ENCODE measurements at regions not wholly inside any gene's neighbourhood (a gene's known extent, or its start where the extent isn't known, plus 50 kb on each side); places are given as distances from the start of the nearest gene placed in this dataset.
"Not testable (repeated sequence)": the region's sequence is repeated elsewhere in the genome, so short reads cannot be mapped to it uniquely, and the experiment has no call there.

- H3K9me3 ChIP-seq (replicated peaks) = no peaks in the 10 kb centered on the region
- TF ChIP-seq, protein P1, sequence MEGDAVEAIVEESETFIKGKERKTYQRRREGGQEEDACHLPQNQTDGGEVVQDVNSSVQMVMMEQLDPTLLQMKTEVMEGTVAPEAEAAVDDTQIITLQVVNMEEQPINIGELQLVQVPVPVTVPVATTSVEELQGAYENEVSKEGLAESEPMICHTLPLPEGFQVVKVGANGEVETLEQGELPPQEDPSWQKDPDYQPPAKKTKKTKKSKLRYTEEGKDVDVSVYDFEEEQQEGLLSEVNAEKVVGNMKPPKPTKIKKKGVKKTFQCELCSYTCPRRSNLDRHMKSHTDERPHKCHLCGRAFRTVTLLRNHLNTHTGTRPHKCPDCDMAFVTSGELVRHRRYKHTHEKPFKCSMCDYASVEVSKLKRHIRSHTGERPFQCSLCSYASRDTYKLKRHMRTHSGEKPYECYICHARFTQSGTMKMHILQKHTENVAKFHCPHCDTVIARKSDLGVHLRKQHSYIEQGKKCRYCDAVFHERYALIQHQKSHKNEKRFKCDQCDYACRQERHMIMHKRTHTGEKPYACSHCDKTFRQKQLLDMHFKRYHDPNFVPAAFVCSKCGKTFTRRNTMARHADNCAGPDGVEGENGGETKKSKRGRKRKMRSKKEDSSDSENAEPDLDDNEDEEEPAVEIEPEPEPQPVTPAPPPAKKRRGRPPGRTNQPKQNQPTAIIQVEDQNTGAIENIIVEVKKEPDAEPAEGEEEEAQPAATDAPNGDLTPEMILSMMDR (IDR thresholded peaks at IDR 0.05; ENCODE audit: borderline replicate concordance) = no peak
- intact Hi-C loops (cut with micrococcal nuclease) = no loop called here
- no peaks in the 10 kb centered on the region for H3K27me3 ChIP-seq (ENCODE audit: low read depth)
- H3K27ac ChIP-seq (replicated peaks) = no peak overlapping the region
- H3K4me1 ChIP-seq = peaks cover 13% of the 10 kb centered on the region
- H3K4me3 ChIP-seq = no peak overlapping the region
- no peaks in the 10 kb centered on the region for H3K36me3 ChIP-seq
- DNase-seq = no peak
Observed at GRCh38 chr5:136819526-136820302, 454.4 kb upstream of the TRPC7 start.

DNA sequence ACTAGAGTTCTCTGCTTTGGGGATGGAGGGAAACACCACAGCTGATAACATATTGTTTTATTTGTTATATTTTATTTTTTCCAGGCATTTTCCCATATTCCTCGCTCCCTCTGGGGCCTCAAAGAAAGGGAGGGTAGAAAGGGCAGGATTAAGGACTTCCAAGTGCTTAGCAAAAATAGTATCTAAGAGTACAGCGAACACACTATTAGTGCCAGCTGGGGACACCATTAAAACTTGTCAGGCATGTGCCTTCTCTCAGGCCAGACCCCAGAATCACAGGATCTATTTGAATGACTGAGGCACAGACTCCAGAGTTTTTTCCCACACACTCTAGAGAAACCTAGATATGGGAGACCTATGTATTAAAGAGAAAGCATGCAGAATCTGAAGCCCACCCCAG lies 451.0 kb upstream of the TRPC7 start:
- Histone ChIP-seq H3K4me3 (no peak overlapping the region), H3K27ac (replicated peaks) (no peak overlapping the region), H3K9me3 (replicated peaks) (no peaks in the 10 kb centered on the region), H3K36me3 (no peaks in the 10 kb centered on the region), H3K4me1 (peaks cover 22% of the 10 kb centered on the region), H3K27me3 (ENCODE audit: low read depth) (no peaks in the 10 kb centered on the region)
- DNase-seq = no peak
- intact Hi-C loops (cut with micrococcal nuclease) = no loop called here
- TF ChIP-seq, protein P1 (IDR thresholded peaks at IDR 0.05; ENCODE audit: borderline replicate concordance) = no peak

GRCh38 chr5:136814619-136815378 lies 449.5 kb upstream of the TRPC7 start:
- Histone ChIP-seq H3K36me3 (no peaks in the 10 kb centered on the region), H3K9me3 (replicated peaks) (no peaks in the 10 kb centered on the region), H3K4me1 (peaks cover 37% of the 10 kb centered on the region), H3K27ac (replicated peaks) (no peak overlapping the region), H3K27me3 (ENCODE audit: low read depth) (no peaks in the 10 kb centered on the region), H3K4me3 (no peak overlapping the region)
- TF ChIP-seq, protein P1 (IDR thresholded peaks at IDR 0.05; ENCODE audit: borderline replicate concordance) = no peak
- DNase-seq = no peak
- intact Hi-C loops (cut with micrococcal nuclease) = no loop called here

GRCh38 chr5:136812270-136812669 lies 446.9 kb upstream of the TRPC7 start:
- H3K4me3 ChIP-seq; H3K27ac ChIP-seq (replicated peaks); H3K27me3 ChIP-seq (ENCODE audit: low read depth); intact Hi-C loops (cut with micrococcal nuclease); DNase-seq; H3K9me3 ChIP-seq (replicated peaks); H3K36me3 ChIP-seq: not testable (repeated sequence)
- peaks cover 35% of the 10 kb centered on the region for H3K4me1 ChIP-seq

DNA sequence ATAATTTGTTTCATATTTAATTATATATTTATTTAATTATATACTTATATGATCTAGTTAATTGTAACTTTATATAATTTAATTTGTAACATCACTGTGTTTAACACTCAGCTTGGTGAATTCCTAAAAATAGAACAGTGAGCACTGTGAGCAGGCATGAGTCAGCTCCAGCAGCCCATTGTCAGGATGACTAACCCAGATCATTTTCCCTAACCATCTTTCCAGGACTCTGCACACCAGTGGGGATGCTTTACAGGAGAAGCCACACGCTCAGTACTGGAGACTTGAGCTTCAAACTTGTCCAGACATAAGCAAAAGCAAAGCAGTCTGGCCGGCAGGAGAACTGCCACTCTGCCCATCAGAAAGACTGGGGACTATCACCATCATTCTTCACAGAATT lies 446.2 kb upstream of the TRPC7 start:
- no peaks in the 10 kb centered on the region for H3K9me3 ChIP-seq (replicated peaks)
- H3K27ac ChIP-seq (replicated peaks) = no peak overlapping the region
- peaks cover 32% of the 10 kb centered on the region for H3K4me1 ChIP-seq
- H3K4me3 ChIP-seq = no peak overlapping the region
- no peaks in the 10 kb centered on the region for H3K36me3 ChIP-seq
- intact Hi-C loops (cut with micrococcal nuclease) = no loop called here
- TF ChIP-seq, protein P1 (IDR thresholded peaks at IDR 0.05; ENCODE audit: borderline replicate concordance) = no peak
- no peaks in the 10 kb centered on the region for H3K27me3 ChIP-seq (ENCODE audit: low read depth)
- DNase-seq = no peak

GRCh38 chr5:136811086-136811485 lies 445.7 kb upstream of the TRPC7 start:
- H3K9me3 ChIP-seq (replicated peaks) = no peaks in the 10 kb centered on the region
- no peaks in the 10 kb centered on the region for H3K27me3 ChIP-seq (ENCODE audit: low read depth)
- no peak overlapping the region for H3K27ac ChIP-seq (replicated peaks)
- intact Hi-C loops (cut with micrococcal nuclease) = no loop called here
- no peak for DNase-seq
- no peaks in the 10 kb centered on the region for H3K36me3 ChIP-seq
- TF ChIP-seq, protein P1 (IDR thresholded peaks at IDR 0.05; ENCODE audit: borderline replicate concordance) = no peak
- peaks cover 30% of the 10 kb centered on the region for H3K4me1 ChIP-seq
- no peak overlapping the region for H3K4me3 ChIP-seq
